ENCODE measurements at regions not wholly inside any gene's neighbourhood (a gene's known extent, or its start where the extent isn't known, plus 50 kb on each side); places are given as distances from the start of the nearest gene placed in this dataset.

- no peak for DNase-seq (ENCODE audit: low read depth, low spot score)
- no peak overlapping the region for H3K27ac ChIP-seq
These were observed 197.2 kb upstream of the RBMS3 start for GRCh38 chr3:29083676-29084075.

- no peak overlapping the region for H3K27ac ChIP-seq
- no peak for DNase-seq (ENCODE audit: low read depth, low spot score)
These were observed 192.3 kb upstream of the RBMS3 start for GRCh38 chr3:29088579-29088978.

- H3K27ac ChIP-seq = no peak overlapping the region
- DNase-seq (ENCODE audit: low read depth, low spot score) = no peak
These were observed 189.8 kb upstream of the RBMS3 start for GRCh38 chr3:29090912-29091597.

GRCh38 chr3:29091599-29092189 is 189.2 kb upstream of the RBMS3 start:
- no peak overlapping the region for H3K27ac ChIP-seq
- DNase-seq (ENCODE audit: low read depth, low spot score) = no peak

GRCh38 chr3:29092348-29092747 is 188.5 kb upstream of the RBMS3 start:
- DNase-seq (ENCODE audit: low read depth, low spot score) = no peak
- H3K27ac ChIP-seq = no peak overlapping the region

GRCh38 chr3:29099296-29099695 is 181.6 kb upstream of the RBMS3 start:
- H3K27ac ChIP-seq = no peak overlapping the region
- DNase-seq (ENCODE audit: low read depth, low spot score) = no peak

DNA sequence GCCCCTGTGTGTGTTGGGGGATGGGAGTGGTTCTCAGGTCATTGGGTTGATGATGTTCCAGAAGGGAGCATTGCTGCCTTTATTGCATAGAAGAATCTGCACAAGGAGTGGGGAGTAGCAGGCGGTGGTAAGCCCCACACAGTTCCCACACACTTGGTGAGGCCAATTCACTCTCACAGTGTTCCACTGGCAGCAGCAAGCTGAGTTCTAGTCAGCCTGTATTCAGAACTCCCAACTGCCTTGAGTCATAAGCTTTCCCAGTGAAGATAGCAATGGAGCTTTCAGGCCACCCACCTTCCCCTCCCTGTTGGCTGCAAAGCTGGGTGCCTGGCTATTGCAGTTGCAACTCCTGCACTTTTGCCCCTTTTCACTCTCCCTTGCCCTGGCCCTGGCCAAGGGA is 181.1 kb upstream of the RBMS3 start:
- DNase-seq (ENCODE audit: low read depth, low spot score) = no peak
- H3K27ac ChIP-seq = no peak overlapping the region

DNA sequence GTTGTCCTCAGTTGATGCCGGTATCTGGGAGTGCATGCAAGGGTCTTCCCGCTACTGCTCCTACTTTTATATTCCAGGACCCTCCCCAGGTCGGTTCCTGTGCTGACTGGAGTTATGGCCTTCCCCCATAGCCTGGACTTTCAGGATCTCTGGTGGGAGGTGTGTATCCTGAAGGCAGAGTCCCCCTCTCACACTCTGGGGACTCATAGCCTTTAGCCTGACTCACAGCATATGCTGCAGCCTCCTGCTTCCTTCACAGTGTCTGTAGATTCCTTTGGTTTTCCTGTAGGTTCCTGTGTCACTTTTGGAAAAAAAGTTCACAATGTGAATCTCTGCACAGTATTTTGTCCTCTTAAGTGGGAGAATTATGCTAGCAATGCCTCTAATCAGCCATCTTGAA is 180.6 kb upstream of the RBMS3 start:
- no peak overlapping the region for H3K27ac ChIP-seq
- no peak for DNase-seq (ENCODE audit: low read depth, low spot score)

DNA sequence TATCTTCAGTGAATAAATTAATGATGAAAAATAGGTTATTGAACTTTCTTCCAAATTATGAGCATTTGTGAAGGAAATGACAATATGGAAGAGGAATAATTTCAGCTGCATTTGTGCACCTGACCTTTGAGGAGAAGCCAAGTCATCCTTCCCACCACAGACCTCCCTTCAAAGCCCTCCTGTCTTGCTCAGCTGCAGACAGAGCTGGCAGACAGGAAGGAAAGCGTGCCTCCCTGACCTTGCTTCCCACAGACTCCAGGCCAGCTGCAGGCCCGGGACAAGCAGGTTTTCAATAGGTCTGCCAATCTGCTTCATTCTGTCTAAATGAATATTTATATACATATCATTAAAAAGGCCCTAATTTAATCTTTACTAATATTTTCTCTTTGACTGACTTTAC is 152.9 kb upstream of the RBMS3 start:
- no peak for DNase-seq (ENCODE audit: low read depth, low spot score)
- H3K27ac ChIP-seq = no peak overlapping the region

- H3K27ac ChIP-seq = no peak overlapping the region
- peak; percentile 58 for DNase-seq (ENCODE audit: low read depth, low spot score)
These were observed 143.3 kb upstream of the RBMS3 start for GRCh38 chr3:29137601-29138000.

DNA sequence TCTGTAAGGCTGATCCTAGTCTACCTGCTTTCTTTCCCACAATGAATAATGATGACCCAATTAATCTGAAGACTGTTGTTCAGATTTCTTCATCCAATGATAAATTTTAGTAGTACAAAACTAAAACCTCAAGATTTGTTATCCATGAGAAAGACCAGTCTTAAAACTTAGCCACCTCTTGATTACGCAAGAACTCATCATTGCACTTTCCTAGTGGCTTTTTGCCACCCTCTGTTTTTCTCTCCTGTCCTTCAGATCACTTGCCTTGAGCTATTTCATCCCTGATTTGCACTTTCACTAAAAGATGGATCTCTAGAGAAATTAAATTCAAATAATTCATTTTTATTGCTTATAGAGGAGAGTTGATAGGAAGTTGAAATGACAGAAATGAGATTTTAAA is 142.7 kb upstream of the RBMS3 start:
- no peak for DNase-seq (ENCODE audit: low read depth, low spot score)
- no peak overlapping the region for H3K27ac ChIP-seq

GRCh38 chr3:29140666-29141065 is 140.2 kb upstream of the RBMS3 start:
- H3K27ac ChIP-seq = no peak overlapping the region
- no peak for DNase-seq (ENCODE audit: low read depth, low spot score)

- no peak for DNase-seq (ENCODE audit: low read depth, low spot score)
- H3K27ac ChIP-seq = no peak overlapping the region
These were observed 139.5 kb upstream of the RBMS3 start for GRCh38 chr3:29141197-29141917.

GRCh38 chr3:29141918-29142275 is 139.0 kb upstream of the RBMS3 start:
- no peak for DNase-seq (ENCODE audit: low read depth, low spot score)
- H3K27ac ChIP-seq = no peak overlapping the region

- no peak for DNase-seq (ENCODE audit: low read depth, low spot score)
- H3K27ac ChIP-seq = no peak overlapping the region
These were observed 137.7 kb upstream of the RBMS3 start for GRCh38 chr3:29143151-29143550.

GRCh38 chr3:29144361-29144760 is 136.5 kb upstream of the RBMS3 start:
- no peak overlapping the region for H3K27ac ChIP-seq
- no peak for DNase-seq (ENCODE audit: low read depth, low spot score)

DNA sequence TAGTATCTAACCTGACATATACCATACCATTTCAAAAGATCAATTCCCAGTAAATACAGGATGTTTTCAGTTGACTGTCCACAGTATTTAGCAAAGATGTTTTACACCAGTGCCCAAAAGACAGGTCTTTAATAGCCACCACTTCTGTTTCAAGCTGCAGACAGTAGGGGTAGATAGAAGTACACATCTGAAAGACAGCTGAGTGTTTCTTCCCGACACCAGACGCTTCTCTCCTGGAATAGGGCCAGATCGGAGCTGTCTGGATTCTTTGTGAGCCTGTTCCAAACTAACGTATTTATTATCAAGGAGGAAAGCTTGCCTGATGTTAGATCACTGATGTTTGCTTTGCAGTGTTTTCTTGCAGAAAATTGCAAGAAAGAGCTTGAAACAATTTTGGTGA is 136.1 kb upstream of the RBMS3 start:
- H3K27ac ChIP-seq = no peak overlapping the region
- no peak for DNase-seq (ENCODE audit: low read depth, low spot score)

DNA sequence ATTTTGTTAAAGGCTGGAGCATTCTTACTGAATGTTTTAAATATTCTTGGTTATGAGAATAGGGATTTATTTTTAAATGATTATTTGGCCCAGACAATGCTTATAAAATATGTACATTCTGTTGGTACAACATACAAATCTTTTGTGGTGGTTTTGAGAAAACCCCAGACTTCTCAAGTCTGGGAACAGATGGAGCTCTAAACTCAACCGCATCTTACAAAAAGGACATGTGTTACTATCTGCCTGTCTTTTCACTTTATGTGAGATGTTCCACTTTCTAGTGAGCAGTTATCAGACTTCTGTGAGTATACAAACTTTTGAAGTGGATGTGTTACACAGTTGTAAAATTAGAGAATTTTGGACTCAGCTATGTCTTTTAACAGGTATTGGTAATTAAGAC is 135.5 kb upstream of the RBMS3 start:
- H3K27ac ChIP-seq = no peak overlapping the region
- DNase-seq (ENCODE audit: low read depth, low spot score) = no peak

DNA sequence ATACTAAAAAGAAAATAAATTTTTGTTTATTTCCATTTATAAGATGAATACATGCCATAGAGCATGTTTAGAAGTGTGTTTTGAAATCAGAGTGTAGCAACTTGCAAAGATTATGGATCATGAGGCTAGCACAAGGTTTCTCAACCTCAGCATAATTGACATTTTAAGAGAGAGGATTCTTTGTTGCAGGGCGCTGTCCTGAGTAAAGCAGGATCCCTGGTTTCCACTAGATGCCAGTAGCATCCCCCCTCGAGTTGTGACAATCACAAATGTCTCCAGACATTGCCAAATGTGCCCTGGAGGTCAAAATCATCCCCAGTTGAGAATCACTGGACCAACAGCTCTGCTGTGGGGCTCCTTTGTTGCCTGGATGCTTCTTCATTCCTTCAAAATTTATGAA is 128.5 kb upstream of the RBMS3 start:
- no peak overlapping the region for H3K27ac ChIP-seq
- DNase-seq (ENCODE audit: low read depth, low spot score) = no peak

GRCh38 chr3:29153811-29154210 is 127.1 kb upstream of the RBMS3 start:
- DNase-seq (ENCODE audit: low read depth, low spot score) = no peak
- H3K27ac ChIP-seq = no peak overlapping the region

- DNase-seq (ENCODE audit: low read depth, low spot score) = no peak
- H3K27ac ChIP-seq = no peak overlapping the region
These were observed 124.7 kb upstream of the RBMS3 start for GRCh38 chr3:29156086-29156715.
